ENCODE measurements at regions not wholly inside any gene's neighbourhood (a gene's known extent, or its start where the extent isn't known, plus 50 kb on each side); places are given as distances from the start of the nearest gene placed in this dataset.

GRCh38 chr20:11162026-11162775, 488.4 kb upstream of the JAG1 start:
- TF ChIP-seq CTCF (IDR thresholded peaks at IDR 0.05; ENCODE audit: control extremely low read depth in 1 of 3, insufficient read depth in 1 of 3, low read depth in 1 of 3, low read length in 3 of 3): no peak
- no peak for TF ChIP-seq BACH1 (IDR thresholded peaks at IDR 0.05; ENCODE audit: low read length)
- no peak for TF ChIP-seq CREB1 (IDR thresholded peaks at IDR 0.05)
- no peak for TF ChIP-seq POLR2A (IDR thresholded peaks at IDR 0.05; ENCODE audit: control extremely low read depth in 1 of 2, low read depth in 2 of 2, low read length in 2 of 2)
- TF ChIP-seq TAF1 (IDR thresholded peaks at IDR 0.05; ENCODE audit: low read depth, low read length): no peak
- TF ChIP-seq RXRA (IDR thresholded peaks at IDR 0.05; ENCODE audit: insufficient read depth, low read depth, low read length): no peak
- TF ChIP-seq JUN (IDR thresholded peaks at IDR 0.05; ENCODE audit: low read depth, low read length): no peak
- TF ChIP-seq EZH2 (IDR thresholded peaks at IDR 0.05; ENCODE audit: low read depth, low read length, severe bottlenecking): no peak
- TF ChIP-seq CHD7 (IDR thresholded peaks at IDR 0.05; ENCODE audit: insufficient replicate concordance, low read length): no peak
- TF ChIP-seq SRF (IDR thresholded peaks at IDR 0.05; ENCODE audit: low read depth, low read length): no peak

All from H1 (cell line).